Activated CD8-positive, alpha-beta memory T cell treated with anti-CD3 and anti-CD28 coated beads, Interleukin-2, amount 50 U/mL, for 48 hours (primary cell): ENCODE measurements at regions not wholly inside any gene's neighbourhood (a gene's known extent, or its start where the extent isn't known, plus 50 kb on each side); places are given as distances from the start of the nearest gene placed in this dataset.

Source experiments
- DNase-seq: peaks from one replicate; pipeline ENCODE4 v3.0.0-alpha.2; 2020

GRCh38 chr15:46121441-46121840, 486.6 kb downstream of the SQOR start:
- DNase-seq: no peak

GRCh38 chr15:46126581-46126980, 491.8 kb downstream of the SQOR start:
- no peak for DNase-seq

- DNase-seq: no peak
Measured at GRCh38 chr15:46127361-46127874, 492.6 kb downstream of the SQOR start.

- no peak for DNase-seq
Measured at GRCh38 chr15:46129145-46129544, 494.3 kb downstream of the SQOR start.

GRCh38 chr15:46131876-46132275, 497.0 kb downstream of the SQOR start:
- DNase-seq: no peak

GRCh38 chr15:46137443-46137842, 502.6 kb downstream of the SQOR start:
- DNase-seq: no peak

GRCh38 chr15:46146002-46146401, 511.2 kb downstream of the SQOR start:
- DNase-seq: no peak

GRCh38 chr15:46146915-46147314, 512.1 kb downstream of the SQOR start:
- no peak for DNase-seq

GRCh38 chr15:46151786-46152185, 517.0 kb downstream of the SQOR start:
- no peak for DNase-seq

- no peak for DNase-seq
Measured at GRCh38 chr15:46166750-46167149, 531.9 kb downstream of the SQOR start.

GRCh38 chr15:46170326-46170725, 535.5 kb downstream of the SQOR start:
- DNase-seq: no peak

GRCh38 chr15:46174122-46174521, 539.3 kb downstream of the SQOR start:
- no peak for DNase-seq

- DNase-seq: no peak
Measured at GRCh38 chr15:46177219-46177618, 542.4 kb downstream of the SQOR start.

GRCh38 chr15:46178138-46178537, 543.3 kb downstream of the SQOR start:
- no peak for DNase-seq

GRCh38 chr15:46207341-46207740, 572.5 kb downstream of the SQOR start:
- DNase-seq: no peak

GRCh38 chr15:46213551-46213950, 578.7 kb downstream of the SQOR start:
- DNase-seq: no peak

GRCh38 chr15:46222826-46223225, 588.0 kb downstream of the SQOR start:
- DNase-seq: no peak

- DNase-seq: no peak
Measured at GRCh38 chr15:46229263-46229662, 594.4 kb downstream of the SQOR start.

- no peak for DNase-seq
Measured at GRCh38 chr15:46231786-46232185, 597.0 kb downstream of the SQOR start.

GRCh38 chr15:46232471-46232870, 597.6 kb downstream of the SQOR start:
- no peak for DNase-seq

GRCh38 chr15:46242935-46243334, 608.1 kb downstream of the SQOR start:
- DNase-seq: no peak

GRCh38 chr15:46251903-46252302, 617.1 kb downstream of the SQOR start:
- no peak for DNase-seq

- no peak for DNase-seq
Measured at GRCh38 chr15:46258056-46258455, 623.2 kb downstream of the SQOR start.

GRCh38 chr15:46260937-46261336, 626.1 kb downstream of the SQOR start:
- no peak for DNase-seq

- DNase-seq: no peak
Measured at GRCh38 chr15:46265664-46266347, 631.0 kb downstream of the SQOR start.
